HPDE6-E6E7 (cell line): ENCODE measurements at regions not wholly inside any gene's neighbourhood (a gene's known extent, or its start where the extent isn't known, plus 50 kb on each side); places are given as distances from the start of the nearest gene placed in this dataset.

Experiments used
- DNase-seq: peaks from one replicate; pipeline ENCODE4 v3.0.0; 2011; ENCODE audit warnings: missing footprints; ENCODE audit errors: extremely low spot score

- no peak for DNase-seq
These were observed 157.7 kb downstream of the SMIM20 start for GRCh38 chr4:26071688-26072087.

- DNase-seq: no peak
These were observed 160.0 kb downstream of the SMIM20 start for GRCh38 chr4:26073886-26074560.

GRCh38 chr4:26074712-26075430, 160.9 kb downstream of the SMIM20 start:
- DNase-seq: no peak

- peak; percentile 38 for DNase-seq
These were observed 161.6 kb downstream of the SMIM20 start for GRCh38 chr4:26075583-26075982.

GRCh38 chr4:26076000-26076587, 162.1 kb downstream of the SMIM20 start:
- no peak for DNase-seq

GRCh38 chr4:26076896-26077295, 162.9 kb downstream of the SMIM20 start:
- DNase-seq: no peak

GRCh38 chr4:26077756-26078155, 163.7 kb downstream of the SMIM20 start:
- no peak for DNase-seq

- no peak for DNase-seq
These were observed 167.0 kb downstream of the SMIM20 start for GRCh38 chr4:26080870-26081628.

GRCh38 chr4:26081795-26082498, 167.9 kb downstream of the SMIM20 start:
- DNase-seq: no peak

- DNase-seq: no peak
These were observed 168.5 kb downstream of the SMIM20 start for GRCh38 chr4:26082565-26082964.

GRCh38 chr4:26083987-26084386, 170.0 kb downstream of the SMIM20 start:
- peak; percentile 79 for DNase-seq

GRCh38 chr4:26084414-26084813, 170.4 kb downstream of the SMIM20 start:
- no peak for DNase-seq

- DNase-seq: no peak
These were observed 171.5 kb downstream of the SMIM20 start for GRCh38 chr4:26085551-26085950.

GRCh38 chr4:26086621-26087441, 172.8 kb downstream of the SMIM20 start:
- DNase-seq: no peak

GRCh38 chr4:26088433-26088928, 174.5 kb downstream of the SMIM20 start:
- peak; percentile 58 for DNase-seq

- no peak for DNase-seq
These were observed 179.5 kb downstream of the SMIM20 start for GRCh38 chr4:26093551-26093950.

- no peak for DNase-seq
These were observed 180.1 kb downstream of the SMIM20 start for GRCh38 chr4:26094076-26094475.

- no peak for DNase-seq
These were observed 180.9 kb downstream of the SMIM20 start for GRCh38 chr4:26094911-26095310.

GRCh38 chr4:26099967-26100366, 185.9 kb downstream of the SMIM20 start:
- DNase-seq: no peak

GRCh38 chr4:26101011-26101410, 187.0 kb downstream of the SMIM20 start:
- DNase-seq: no peak
